ENCODE measurements at regions not wholly inside any gene's neighbourhood (a gene's known extent, or its start where the extent isn't known, plus 50 kb on each side); places are given as distances from the start of the nearest gene placed in this dataset.

- no peak for DNase-seq
Observed at GRCh38 chr15:95822961-95823360, 507.5 kb upstream of the NR2F2 start.

GRCh38 chr15:95825208-95825607 is 505.3 kb upstream of the NR2F2 start:
- no peak for DNase-seq

- DNase-seq: no peak
Observed at GRCh38 chr15:95825671-95826411, 504.7 kb upstream of the NR2F2 start.

- peak; percentile 9 for DNase-seq
Observed at GRCh38 chr15:95826412-95827195, 503.9 kb upstream of the NR2F2 start.

- DNase-seq: no peak
Observed at GRCh38 chr15:95829062-95829461, 501.4 kb upstream of the NR2F2 start.

GRCh38 chr15:95830281-95830680 is 500.2 kb upstream of the NR2F2 start:
- DNase-seq: no peak

- DNase-seq: no peak
Observed at GRCh38 chr15:95832668-95833067, 497.8 kb upstream of the NR2F2 start.

- no peak for DNase-seq
Observed at GRCh38 chr15:95834028-95834804, 496.3 kb upstream of the NR2F2 start.

- no peak for DNase-seq
Observed at GRCh38 chr15:95836536-95836935, 494.0 kb upstream of the NR2F2 start.

- no peak for DNase-seq
Observed at GRCh38 chr15:95837341-95838004, 493.0 kb upstream of the NR2F2 start.

GRCh38 chr15:95839367-95839782 is 491.1 kb upstream of the NR2F2 start:
- peak; percentile 30 for DNase-seq

- DNase-seq: no peak
Observed at GRCh38 chr15:95840004-95840403, 490.5 kb upstream of the NR2F2 start.

GRCh38 chr15:95840855-95841254 is 489.6 kb upstream of the NR2F2 start:
- DNase-seq: no peak

- DNase-seq: no peak
Observed at GRCh38 chr15:95842576-95842975, 487.9 kb upstream of the NR2F2 start.

GRCh38 chr15:95843241-95843910 is 487.1 kb upstream of the NR2F2 start:
- no peak for DNase-seq

- DNase-seq: no peak
Observed at GRCh38 chr15:95845862-95846515, 484.5 kb upstream of the NR2F2 start.

- DNase-seq: no peak
Observed at GRCh38 chr15:95848126-95848525, 482.4 kb upstream of the NR2F2 start.

GRCh38 chr15:95850837-95851236 is 479.7 kb upstream of the NR2F2 start:
- no peak for DNase-seq

GRCh38 chr15:95853350-95853749 is 477.1 kb upstream of the NR2F2 start:
- no peak for DNase-seq

GRCh38 chr15:95857124-95857757 is 473.3 kb upstream of the NR2F2 start:
- DNase-seq: no peak

- no peak for DNase-seq
Observed at GRCh38 chr15:95857758-95858157, 472.7 kb upstream of the NR2F2 start.

Data from CD4-positive, alpha-beta T cell treated with Interleukin-12 subunit alpha and Interleukin-12 subunit beta, for 1 hour (primary cell).